SK-N-SH (cell line): ENCODE measurements at regions not wholly inside any gene's neighbourhood (a gene's known extent, or its start where the extent isn't known, plus 50 kb on each side); places are given as distances from the start of the nearest gene placed in this dataset.

Experiments
- CTCF ChIA-PET: fragments of 300-600, 350-600 bp; formaldehyde crosslinking; extraction: SDS; loops from one replicate; lab custom pipeline; 2021; lab: Yijun Ruan, JAX
- POLR2A ChIA-PET: fragments of 350-600 bp; sonication (Branson Sonifier 250); formaldehyde crosslinking; extraction: SDS; loops from one replicate; lab custom pipeline; 2020; ENCODE audit warnings: antibody characterized with exemption, inconsistent platforms; lab: Yijun Ruan, JAX
- DNase-seq: peaks from one replicate; pipeline ENCODE4 v3.0.0; 2012
- H2AFZ ChIP-seq: fragments of 200-600 bp; sonication (generic); 2 replicates; pipeline ENCODE4 v1.8.1; 2016; ENCODE audit warnings: antibody characterized with exemption, mild to moderate bottlenecking, low read depth
- H3F3A ChIP-seq: fragments of 200-600 bp; sonication (generic); replicated peaks from 2 replicates; pipeline ENCODE3; 2016; ENCODE audit warnings: antibody characterized with exemption, mild to moderate bottlenecking; ENCODE audit not compliant: insufficient read depth
- H3K27ac ChIP-seq, 2 experiments: fragments of 200-500 bp in 1 of 2; fragments of 200-600 bp in 1 of 2; sonication (Bioruptor generic) in 1 of 2; sonication (generic), shearing (Covaris generic) in 1 of 2; 2 replicates each; pipeline versions ENCODE4 v1.5.1 to v1.6.1; 2014 to 2016; ENCODE audit warnings: low read depth in 2 of 2, inconsistent platforms in 1 of 2, low read length in 1 of 2, mild to moderate bottlenecking in 1 of 2, mixed read lengths in 1 of 2
- H3K27me3 ChIP-seq: fragments of 200-600 bp; sonication (generic), shearing (Covaris generic); 2 replicates; pipeline ENCODE4 v1.6.1; 2016; ENCODE audit warnings: mixed run types; ENCODE audit not compliant: insufficient read depth
- H3K36me3 ChIP-seq, 2 experiments: fragments of 200-500 bp in 1 of 2; fragments of 200-600 bp in 1 of 2; sonication (Bioruptor generic) in 1 of 2; sonication (generic) in 1 of 2; replicated peaks in 1 of 2; 2 replicates each; pipeline versions ENCODE3 to v1.5.1; 2014 to 2016; ENCODE audit warnings: low read length in 1 of 2, mild to moderate bottlenecking in 1 of 2; ENCODE audit not compliant: insufficient read depth in 2 of 2, control insufficient read depth in 1 of 2
- H3K4me1 ChIP-seq, 2 experiments: fragments of 200-500 bp in 1 of 2; fragments of 200-600 bp in 1 of 2; sonication (Bioruptor generic) in 1 of 2; sonication (generic), shearing (Covaris generic) in 1 of 2; 2 replicates each; pipeline versions ENCODE4 v1.5.1 to v1.6.1; 2014 to 2016; ENCODE audit warnings: low read depth in 1 of 2, low read length in 1 of 2, mixed run types in 1 of 2; ENCODE audit not compliant: insufficient read depth in 2 of 2, control insufficient read depth in 1 of 2
- H3K4me2 ChIP-seq: fragments of 200-600 bp; sonication (generic), shearing (Covaris generic); 2 replicates; pipeline ENCODE4 v1.6.1; 2017; ENCODE audit warnings: mixed run types
- H3K4me3 ChIP-seq, 2 experiments: fragments of 200-500 bp in 1 of 2; fragments of 200-600 bp in 1 of 2; sonication (Bioruptor generic) in 1 of 2; sonication (generic), shearing (Covaris generic) in 1 of 2; 2 replicates each; pipeline versions ENCODE4 v1.5.1 to v1.8.1; 2014 to 2016; ENCODE audit warnings: low read depth in 2 of 2, inconsistent platforms in 1 of 2, low read length in 1 of 2, mild to moderate bottlenecking in 1 of 2, mixed read lengths in 1 of 2, moderate library complexity in 1 of 2
- H3K79me2 ChIP-seq: fragments of 200-600 bp; sonication (generic); 2 replicates; pipeline ENCODE4 v1.8.1; 2017; ENCODE audit warnings: mild to moderate bottlenecking; ENCODE audit not compliant: insufficient read depth
- H3K9ac ChIP-seq: fragments of 200-600 bp; sonication (generic); 2 replicates; pipeline ENCODE4 v1.6.1; 2017; ENCODE audit warnings: mixed run types
- H3K9me2 ChIP-seq: fragments of 200-600 bp; sonication (generic); 2 replicates; pipeline ENCODE4 v1.6.1; 2017; ENCODE audit warnings: mixed run types
- H3K9me3 ChIP-seq: fragments of 200-600 bp; sonication (generic); 2 replicates; pipeline ENCODE4 v1.6.1; 2017; ENCODE audit warnings: mixed run types, mild to moderate bottlenecking, moderate library complexity
- H4K20me1 ChIP-seq: fragments of 200-600 bp; sonication (generic); 2 replicates; pipeline ENCODE4 v1.6.1; 2017; ENCODE audit warnings: mild to moderate bottlenecking, mixed run types; ENCODE audit not compliant: insufficient read depth
- CHD2 ChIP-seq: fragments of 150-350 bp; IDR thresholded peaks from 2 replicates; pipeline ENCODE4 v1.6.1; 2018; ENCODE audit warnings: low read length; ENCODE audit not compliant: partially characterized antibody
- CTCF ChIP-seq: fragments of 200-600 bp; sonication (generic); IDR thresholded peaks from 2 replicates; pipeline ENCODE4 v1.6.1; 2017; ENCODE audit warnings: antibody characterized with exemption, mild to moderate bottlenecking, moderate library complexity
- EZH2phosphoT487 ChIP-seq: fragments of 200-600 bp; sonication (generic); IDR thresholded peaks from 2 replicates; pipeline ENCODE4 v1.6.1; 2017; ENCODE audit warnings: low read depth, mixed run types, mild to moderate bottlenecking, antibody characterized with exemption, moderate library complexity, borderline replicate concordance
- FOXJ3 ChIP-seq: sonication (generic); formaldehyde crosslinking; IDR thresholded peaks from 2 replicates; pipeline ENCODE4 v1.5.1; 2020; ENCODE audit warnings: mild to moderate bottlenecking, missing genetic modification reagents
- FOXM1 ChIP-seq: IDR thresholded peaks from 2 replicates; pipeline ENCODE4 v1.4.0; 2012; ENCODE audit warnings: low read depth, mild to moderate bottlenecking
- GABPA ChIP-seq: IDR thresholded peaks from 2 replicates; pipeline ENCODE4 v1.4.0; 2012; ENCODE audit warnings: low read depth, mild to moderate bottlenecking
- GATA2 ChIP-seq: sonication (generic); formaldehyde crosslinking; IDR thresholded peaks from 2 replicates; pipeline ENCODE4 v1.5.0; 2020; ENCODE audit warnings: mild to moderate bottlenecking, missing genetic modification reagents
- IRF3 ChIP-seq: fragments of 150-350 bp; IDR thresholded peaks from 2 replicates; pipeline ENCODE4 v1.6.1; 2016; ENCODE audit warnings: mild to moderate bottlenecking, low read depth, low read length
- JUND ChIP-seq: IDR thresholded peaks from 2 replicates; pipeline ENCODE4 v1.4.0; 2012
- MAX ChIP-seq: IDR thresholded peaks from 2 replicates; pipeline ENCODE4 v1.4.0; 2012; ENCODE audit warnings: low read depth
- MEF2A ChIP-seq: IDR thresholded peaks from 2 replicates; pipeline ENCODE4 v1.4.0; 2012; ENCODE audit warnings: low read depth, borderline replicate concordance
- MXI1 ChIP-seq: IDR thresholded peaks from 2 replicates; pipeline ENCODE4 v1.6.1; 2012; ENCODE audit warnings: mild to moderate bottlenecking, low read depth, low read length, improper control_type of control experiment
- NRF1 ChIP-seq: IDR thresholded peaks from 2 replicates; pipeline ENCODE4 v1.6.1; 2012; ENCODE audit warnings: low read depth, mild to moderate bottlenecking, low read length
- PBX3 ChIP-seq: IDR thresholded peaks from 2 replicates; pipeline ENCODE4; 2012
- POLR2AphosphoS5 ChIP-seq: IDR thresholded peaks from 2 replicates; pipeline ENCODE4 v1.6.1; 2012; ENCODE audit warnings: low read depth, low read length
- RAD21 ChIP-seq: IDR thresholded peaks from 2 replicates; pipeline ENCODE4 v1.6.1; 2012; ENCODE audit warnings: mild to moderate bottlenecking, low read length
- RCOR1 ChIP-seq: fragments of 150-350 bp; IDR thresholded peaks from 2 replicates; pipeline ENCODE4 v1.6.1; 2017; ENCODE audit warnings: antibody characterized with exemption, low read length
- RFX5 ChIP-seq: IDR thresholded peaks from 2 replicates; pipeline ENCODE4 v1.6.1; 2012; ENCODE audit warnings: mild to moderate bottlenecking, improper control_type of control experiment, low read length
- RXRA ChIP-seq: IDR thresholded peaks from 2 replicates; pipeline ENCODE4 v1.4.0; 2012; ENCODE audit warnings: low read depth, mild to moderate bottlenecking, borderline replicate concordance
- SIN3A ChIP-seq: IDR thresholded peaks from 2 replicates; pipeline ENCODE4 v1.6.1; 2012; ENCODE audit warnings: low read depth, mild to moderate bottlenecking, low read length, moderate library complexity, borderline replicate concordance
- SMC3 ChIP-seq: IDR thresholded peaks from 2 replicates; pipeline ENCODE4 v1.6.1; 2012; ENCODE audit warnings: low read depth, low read length, improper control_type of control experiment
- TAF1 ChIP-seq: IDR thresholded peaks from 2 replicates; pipeline ENCODE4 v1.6.1; 2012; ENCODE audit warnings: low read depth, mild to moderate bottlenecking, low read length, moderate library complexity, borderline replicate concordance
- TCF12 ChIP-seq: IDR thresholded peaks from 2 replicates; pipeline ENCODE4 v1.4.0; 2012
- TEAD4 ChIP-seq: IDR thresholded peaks from 2 replicates; pipeline ENCODE4 v1.4.0; 2012; ENCODE audit warnings: mild to moderate bottlenecking, borderline replicate concordance; ENCODE audit not compliant: insufficient read depth
- WGBS: methylation state at CpG from one replicate; pipeline ENCODE4 v1.1.6; 2017; ENCODE audit warnings: low lambda C conversion rate; 5-methylcytosine and 5-hydroxymethylcytosine counted together

- Histone ChIP-seq H3K4me2 (no peak overlapping the region), H3F3A (peaks cover 5% of the 10 kb centered on the region), H3K27ac (no peak overlapping the region), H3K9me2 (no peaks in the 10 kb centered on the region), H3K27me3 (no peaks in the 10 kb centered on the region), H3K4me3 (no peak overlapping the region), H3K9ac (no peak overlapping the region), H3K9me3 (no peaks in the 10 kb centered on the region), H3K36me3 (no peaks in the 10 kb centered on the region), H4K20me1 (no peaks in the 10 kb centered on the region), H3K4me1 (peaks cover 0 to 4% of the 10 kb centered on the region in 2 experiments; a peak in 2 of 4 replicates), H2AFZ (no peak overlapping the region), H3K79me2 (no peaks in the 10 kb centered on the region)
- WGBS = 39% methylated on average over 1 of the region's 1 CpG
- DNase-seq = no peak
- ChIA-PET POLR2A (no interaction called here), CTCF (no interaction called here)
- TF ChIP-seq FOXJ3 (CRISPR knock-in tag) = no peak
- no peak for TF ChIP-seq PBX3
- no peak for TF ChIP-seq RFX5
- no peak for TF ChIP-seq RXRA
- TF ChIP-seq MEF2A = no peak
- no peak for TF ChIP-seq IRF3
- TF ChIP-seq SIN3A = no peak
- no peak for TF ChIP-seq TAF1
- no peak for TF ChIP-seq FOXM1
- TF ChIP-seq GATA2 = no peak
- TF ChIP-seq CHD2 = no peak
- TF ChIP-seq GABPA = no peak
These were observed 406.3 kb upstream of the MGAT4C start for GRCh38 chr12:86662464-86662863.

GRCh38 chr12:86660488-86661147 lies 404.4 kb upstream of the MGAT4C start:
- DNase-seq = no peak
- H3K4me1 ChIP-seq = peaks cover 0 to 7% of the 10 kb centered on the region in 2 experiments; a peak in 2 of 4 replicates
- H3K9ac ChIP-seq = no peak overlapping the region
- H2AFZ ChIP-seq = no peak overlapping the region
- H4K20me1 ChIP-seq = no peaks in the 10 kb centered on the region
- POLR2A ChIA-PET = no interaction called here
- no peak overlapping the region for H3K4me2 ChIP-seq
- 75% methylated on average over 1 of the region's 1 CpG for WGBS
- CTCF ChIA-PET = interaction anchor here (1.2 kb wide), 1 partner anchor 33 kb away, joined by 3 read pairs; no protein-coding TSS in a partner anchor
- H3K79me2 ChIP-seq = no peaks in the 10 kb centered on the region
- H3K9me2 ChIP-seq = no peaks in the 10 kb centered on the region
- H3K36me3 ChIP-seq = no peaks in the 10 kb centered on the region
- no peak overlapping the region for H3K4me3 ChIP-seq
- no peak overlapping the region for H3K27ac ChIP-seq
- H3K9me3 ChIP-seq = no peaks in the 10 kb centered on the region
- H3F3A ChIP-seq = peaks cover 5% of the 10 kb centered on the region
- H3K27me3 ChIP-seq = no peaks in the 10 kb centered on the region
- TF ChIP-seq CHD2 (no peak), GATA2 (no peak), RXRA (no peak), EZH2phosphoT487 (no peak), POLR2AphosphoS5 (peak; percentile 39; the same call in 1 of the 2 replicates), JUND (peak; percentile 86), RAD21 (no peak), SMC3 (no peak), MXI1 (no peak), TCF12 (peak; percentile 89), TEAD4 (peak; percentile 44; the same call in 1 of the 2 replicates), NRF1 (no peak), FOXJ3 (CRISPR knock-in tag) (no peak), RCOR1 (no peak), MAX (peak; percentile 49; the same call in 1 of the 2 replicates), CTCF (no peak), GABPA (no peak)
